Prostate gland (tissue), 2 donors: ENCODE measurements at regions not wholly inside any gene's neighbourhood (a gene's known extent, or its start where the extent isn't known, plus 50 kb on each side); places are given as distances from the start of the nearest gene placed in this dataset.

Source experiments
- DNase-seq: peaks from one replicate; pipeline ENCODE4 v3.0.0-alpha.2; 2019; ENCODE audit warnings: low spot score
- H3K27ac ChIP-seq, 2 donors: fragments of 200-600 bp; sonication (generic); 2 replicates each; pipeline ENCODE4 v1.5.1; 2017 to 2019
- H3K27me3 ChIP-seq: fragments of 200-600 bp; sonication (generic); replicated peaks from 2 replicates; pipeline ENCODE4 v1.5.1; 2019; ENCODE audit not compliant: insufficient read depth
- H3K36me3 ChIP-seq, 2 donors: fragments of 200-600 bp; sonication (generic); 1 replicate in 1 of 2; 2 replicates in 1 of 2; pipeline versions ENCODE4 v1.5.1 to v1.8.1; 2017 to 2019
- H3K4me1 ChIP-seq: fragments of 200-600 bp; sonication (generic); replicated peaks from 2 replicates; pipeline ENCODE4 v1.5.1; 2019
- H3K4me3 ChIP-seq, 2 donors: fragments of 200-600 bp; sonication (generic); 2 replicates each; pipeline ENCODE4 v1.5.1; 2017 to 2019
- H3K9me3 ChIP-seq: fragments of 200-600 bp; sonication (generic); 2 replicates; pipeline ENCODE4 v1.5.1; 2017
- CTCF ChIP-seq, 4 experiments: fragments of 200-600 bp in 2 of 4; fragments of 450-650 bp in 2 of 4; sonication (generic) in 2 of 4; IDR thresholded peaks; 1 replicate in 3 of 4; 2 replicates in 1 of 4; pipeline ENCODE4 v1.5.1; 2016 to 2019; ENCODE audit warnings: antibody characterized with exemption in 4 of 4, mild to moderate bottlenecking in 2 of 4, moderate library complexity in 2 of 4
- POLR2A ChIP-seq: fragments of 450-650 bp; IDR thresholded peaks from one replicate; pipeline ENCODE4 v1.6.1; 2016; ENCODE audit warnings: antibody characterized with exemption, mild to moderate bottlenecking
- POLR2AphosphoS5 ChIP-seq: sonication (generic); formaldehyde crosslinking; IDR thresholded peaks from one replicate; pipeline ENCODE4 v1.6.1; 2017; ENCODE audit warnings: antibody characterized with exemption
- WGBS: methylation state at CpG from one replicate; pipeline ENCODE4 v1.1.5; 2018; 5-methylcytosine and 5-hydroxymethylcytosine counted together
- intact Hi-C: fragments of 100-400 bp; cut with DNase I; formaldehyde crosslinking; loops from one replicate; pipeline ENCODE4 v1.14.2; 2022

- no peak for TF ChIP-seq CTCF (IDR thresholded peaks at IDR 0.05)
- no peak for TF ChIP-seq POLR2AphosphoS5
- no peak for TF ChIP-seq POLR2A
- intact Hi-C loops = no loop called here
- no peaks in the 10 kb centered on the region for H3K36me3 ChIP-seq
- WGBS = 79% methylated on average over 11 of the region's 11 CpGs
- no peak overlapping the region for H3K4me3 ChIP-seq
- no peak overlapping the region for H3K27ac ChIP-seq
- no peaks in the 10 kb centered on the region for H3K27me3 ChIP-seq
- no peaks in the 10 kb centered on the region for H3K9me3 ChIP-seq
- no peak for DNase-seq
- H3K4me1 ChIP-seq = no peaks in the 10 kb centered on the region
These were observed 525.5 kb upstream of the RGMA start for GRCh38 chr15:93614386-93615104.

- Histone ChIP-seq H3K27me3 (no peaks in the 10 kb centered on the region), H3K4me1 (no peaks in the 10 kb centered on the region), H3K4me3 (no peak overlapping the region), H3K9me3 (no peaks in the 10 kb centered on the region), H3K27ac (no peak overlapping the region), H3K36me3 (no peaks in the 10 kb centered on the region)
- intact Hi-C loops = no loop called here
- no peak for DNase-seq
- TF ChIP-seq POLR2AphosphoS5 = no peak
- TF ChIP-seq POLR2A = no peak
- no peak for TF ChIP-seq CTCF (IDR thresholded peaks at IDR 0.05)
- WGBS = 87% methylated on average over 3 of the region's 3 CpGs
These were observed 524.4 kb upstream of the RGMA start for GRCh38 chr15:93613386-93613785.

GRCh38 chr15:93612953-93613352 lies 523.9 kb upstream of the RGMA start:
- intact Hi-C loops = no loop called here
- WGBS = 87% methylated on average over 2 of the region's 2 CpGs
- Histone ChIP-seq H3K9me3 (no peaks in the 10 kb centered on the region), H3K36me3 (no peaks in the 10 kb centered on the region), H3K4me3 (no peak overlapping the region), H3K27me3 (no peaks in the 10 kb centered on the region), H3K27ac (no peak overlapping the region), H3K4me1 (no peaks in the 10 kb centered on the region)
- no peak for TF ChIP-seq POLR2AphosphoS5
- no peak for TF ChIP-seq POLR2A
- TF ChIP-seq CTCF (IDR thresholded peaks at IDR 0.05) = no peak
- DNase-seq = no peak

GRCh38 chr15:93610944-93611343 lies 521.9 kb upstream of the RGMA start:
- no peaks in the 10 kb centered on the region for H3K4me1 ChIP-seq
- H3K27me3 ChIP-seq = no peaks in the 10 kb centered on the region
- intact Hi-C loops = no loop called here
- no peak overlapping the region for H3K27ac ChIP-seq
- no peak for DNase-seq
- 83% methylated on average over 8 of the region's 8 CpGs for WGBS
- H3K36me3 ChIP-seq = no peaks in the 10 kb centered on the region
- H3K9me3 ChIP-seq = no peaks in the 10 kb centered on the region
- no peak overlapping the region for H3K4me3 ChIP-seq
- TF ChIP-seq POLR2A (no peak), POLR2AphosphoS5 (no peak)

- Histone ChIP-seq H3K4me3 (no peak overlapping the region), H3K27ac (no peak overlapping the region), H3K9me3 (no peaks in the 10 kb centered on the region), H3K4me1 (no peaks in the 10 kb centered on the region), H3K36me3 (no peaks in the 10 kb centered on the region), H3K27me3 (no peaks in the 10 kb centered on the region)
- no peak for TF ChIP-seq POLR2A
- no peak for TF ChIP-seq POLR2AphosphoS5
- no peak for TF ChIP-seq CTCF (IDR thresholded peaks at IDR 0.05)
- intact Hi-C loops = no loop called here
- DNase-seq = no peak
- 73% methylated on average over 3 of the region's 3 CpGs for WGBS
These were observed 519.7 kb upstream of the RGMA start for GRCh38 chr15:93608643-93609148.
